RCC 7860 (cell line): ENCODE measurements at regions not wholly inside any gene's neighbourhood (a gene's known extent, or its start where the extent isn't known, plus 50 kb on each side); places are given as distances from the start of the nearest gene placed in this dataset.
"Not testable (repeated sequence)": the region's sequence is repeated elsewhere in the genome, so short reads cannot be mapped to it uniquely, and the experiment has no call there.

ENCODE experiments used
- DNase-seq: peaks from one replicate; pipeline ENCODE4 v3.0.0-alpha.2; 2015; ENCODE audit warnings: low spot score
- FAIRE-seq: peaks from 2 replicates; lab custom pipeline; 2012; peaks lifted over from hg19 to GRCh38; lab: Jason Lieb, UNC

GRCh38 chr15:36133742-36134141 is 445.7 kb upstream of the CDIN1 start:
- no peak for FAIRE-seq

GRCh38 chr15:36136049-36136448 is 443.4 kb upstream of the CDIN1 start:
- FAIRE-seq: no peak

More at GRCh38 chr15:36133742-36134141, 445.7 kb upstream of the CDIN1 start:
- DNase-seq: no peak

GRCh38 chr15:36152936-36153335 is 426.5 kb upstream of the CDIN1 start:
- FAIRE-seq: no peak

More at GRCh38 chr15:36136049-36136448, 443.4 kb upstream of the CDIN1 start:
- DNase-seq: no peak

GRCh38 chr15:36156879-36157427 is 422.5 kb upstream of the CDIN1 start:
- DNase-seq (no peak), FAIRE-seq (no peak)

More at GRCh38 chr15:36152936-36153335, 426.5 kb upstream of the CDIN1 start:
- DNase-seq: no peak

GRCh38 chr15:36160351-36160750 is 419.1 kb upstream of the CDIN1 start:
- DNase-seq (no peak), FAIRE-seq (no peak)

GRCh38 chr15:36161108-36161507 is 418.3 kb upstream of the CDIN1 start:
- DNase-seq: no peak
- FAIRE-seq: no peak

- FAIRE-seq (no peak), DNase-seq (no peak)
Measured at GRCh38 chr15:36161771-36162212, 417.6 kb upstream of the CDIN1 start.

- FAIRE-seq, DNase-seq: not testable (repeated sequence)
Measured at GRCh38 chr15:36163983-36164382, 415.4 kb upstream of the CDIN1 start.

- DNase-seq (no peak), FAIRE-seq (no peak)
Measured at GRCh38 chr15:36172955-36173354, 406.5 kb upstream of the CDIN1 start.

GRCh38 chr15:36175186-36175740 is 404.2 kb upstream of the CDIN1 start:
- no peak for DNase-seq
- no peak for FAIRE-seq

GRCh38 chr15:36175741-36176291 is 403.6 kb upstream of the CDIN1 start:
- FAIRE-seq: no peak
- DNase-seq: no peak

- FAIRE-seq (no peak), DNase-seq (no peak)
Measured at GRCh38 chr15:36177590-36178302, 401.7 kb upstream of the CDIN1 start.

- FAIRE-seq: no peak
- no peak for DNase-seq
Measured at GRCh38 chr15:36178303-36178633, 401.2 kb upstream of the CDIN1 start.

GRCh38 chr15:36183201-36183600 is 396.2 kb upstream of the CDIN1 start:
- no peak for DNase-seq
- no peak for FAIRE-seq

GRCh38 chr15:36185438-36185837 is 394.0 kb upstream of the CDIN1 start:
- no peak for FAIRE-seq
- DNase-seq: no peak

GRCh38 chr15:36185845-36186244 is 393.6 kb upstream of the CDIN1 start:
- no peak for DNase-seq
- no peak for FAIRE-seq

- FAIRE-seq (no peak), DNase-seq (no peak)
Measured at GRCh38 chr15:36186376-36186775, 393.1 kb upstream of the CDIN1 start.

- DNase-seq (no peak), FAIRE-seq (no peak)
Measured at GRCh38 chr15:36191459-36191858, 388.0 kb upstream of the CDIN1 start.

GRCh38 chr15:36195361-36196007 is 383.9 kb upstream of the CDIN1 start:
- not testable (repeated sequence) for FAIRE-seq, DNase-seq

- FAIRE-seq (no peak), DNase-seq (no peak)
Measured at GRCh38 chr15:36208868-36209582, 370.4 kb upstream of the CDIN1 start.

GRCh38 chr15:36210426-36210825 is 369.0 kb upstream of the CDIN1 start:
- FAIRE-seq: no peak
- DNase-seq: no peak
